DND-41 (cell line): ENCODE measurements at regions not wholly inside any gene's neighbourhood (a gene's known extent, or its start where the extent isn't known, plus 50 kb on each side); places are given as distances from the start of the nearest gene placed in this dataset.

ENCODE experiments used
- ATAC-seq: fragments of 200-7000 bp; cut with Tn5 transposase; 3 replicates; pipeline ENCODE4 v1.9.1; 2021; ENCODE audit warnings: low read depth; ENCODE audit not compliant: insufficient read depth
- DNase-seq: peaks from one replicate; pipeline ENCODE4 v3.0.0-alpha.2; 2020
- H2AFZ ChIP-seq: 2 replicates; pipeline ENCODE4 v1.6.0; 2012; ENCODE audit warnings: low read depth, low read length
- H3K27ac ChIP-seq: 2 replicates; pipeline ENCODE4 v1.5.1; 2012; ENCODE audit warnings: low read length, inconsistent platforms
- H3K27me3 ChIP-seq: fragments of 200-600 bp; sonication (generic); 2 replicates; pipeline ENCODE4 v1.6.0; 2012; ENCODE audit warnings: low read length, mild to moderate bottlenecking, inconsistent platforms; ENCODE audit not compliant: insufficient read depth, poor library complexity
- H3K36me3 ChIP-seq: 2 replicates; pipeline ENCODE4 v1.5.1; 2012; ENCODE audit warnings: low read length, inconsistent platforms; ENCODE audit not compliant: insufficient read depth
- H3K4me1 ChIP-seq: 2 replicates; pipeline ENCODE4 v1.5.1; 2012; ENCODE audit warnings: mild to moderate bottlenecking, low read length; ENCODE audit not compliant: insufficient read depth
- H3K4me2 ChIP-seq: 2 replicates; pipeline ENCODE4 v1.6.0; 2012; ENCODE audit warnings: mild to moderate bottlenecking, moderate library complexity, low read length, inconsistent platforms; ENCODE audit not compliant: insufficient read depth
- H3K4me3 ChIP-seq, 2 experiments: fragments of 200-600 bp in 1 of 2; shearing (Covaris generic) in 1 of 2; 2 replicates each; pipeline ENCODE4 v1.5.1; 2012 to 2016; ENCODE audit warnings: inconsistent platforms in 2 of 2, low read length in 2 of 2, mild to moderate bottlenecking in 2 of 2, low read depth in 1 of 2, moderate library complexity in 1 of 2
- H3K79me2 ChIP-seq: 2 replicates; pipeline ENCODE4 v1.6.0; 2012; ENCODE audit warnings: low read length, inconsistent platforms; ENCODE audit not compliant: insufficient read depth
- H3K9ac ChIP-seq: 2 replicates; pipeline ENCODE4 v1.6.0; 2012; ENCODE audit warnings: low read depth, mild to moderate bottlenecking, inconsistent platforms, low read length, moderate library complexity
- H3K9me3 ChIP-seq: 2 replicates; pipeline ENCODE4 v1.5.1; 2012; ENCODE audit warnings: low read length, moderate library complexity, mild to moderate bottlenecking, inconsistent platforms; ENCODE audit not compliant: insufficient read depth, severe bottlenecking
- H4K20me1 ChIP-seq: 2 replicates; pipeline ENCODE4 v1.6.0; 2012; ENCODE audit warnings: low read length; ENCODE audit not compliant: insufficient read depth
- CTCF ChIP-seq: IDR thresholded peaks from 2 replicates; pipeline ENCODE4 v1.5.1; 2012; ENCODE audit warnings: borderline replicate concordance, low read length, moderate library complexity, mild to moderate bottlenecking; ENCODE audit not compliant: poor library complexity, severe bottlenecking; ENCODE audit errors: extremely low read depth
- EZH2 ChIP-seq: IDR thresholded peaks from 3 replicates; pipeline ENCODE4 v1.6.1; 2012; ENCODE audit warnings: borderline replicate concordance, low read depth, mild to moderate bottlenecking, moderate library complexity, low read length, inconsistent platforms; ENCODE audit not compliant: severe bottlenecking

- Histone ChIP-seq H3K27me3 (no peaks in the 10 kb centered on the region), H3K27ac (no peak overlapping the region), H3K79me2 (no peaks in the 10 kb centered on the region), H4K20me1 (no peaks in the 10 kb centered on the region), H3K36me3 (no peaks in the 10 kb centered on the region), H3K4me3 (no peak overlapping the region), H3K4me1 (peaks cover 12% of the 10 kb centered on the region), H2AFZ (no peak overlapping the region), H3K9me3 (no peaks in the 10 kb centered on the region), H3K4me2 (peak overlapping the region; percentile 36; the same call in 1 of the 2 replicates), H3K9ac (no peak overlapping the region)
- ATAC-seq (peak; percentile 81), DNase-seq (peak; percentile 45)
- no peak for TF ChIP-seq EZH2
- TF ChIP-seq CTCF, result no peak
Measured at GRCh38 chrX:56385336-56385735, 153.2 kb downstream of the KLF8 start.

DNA sequence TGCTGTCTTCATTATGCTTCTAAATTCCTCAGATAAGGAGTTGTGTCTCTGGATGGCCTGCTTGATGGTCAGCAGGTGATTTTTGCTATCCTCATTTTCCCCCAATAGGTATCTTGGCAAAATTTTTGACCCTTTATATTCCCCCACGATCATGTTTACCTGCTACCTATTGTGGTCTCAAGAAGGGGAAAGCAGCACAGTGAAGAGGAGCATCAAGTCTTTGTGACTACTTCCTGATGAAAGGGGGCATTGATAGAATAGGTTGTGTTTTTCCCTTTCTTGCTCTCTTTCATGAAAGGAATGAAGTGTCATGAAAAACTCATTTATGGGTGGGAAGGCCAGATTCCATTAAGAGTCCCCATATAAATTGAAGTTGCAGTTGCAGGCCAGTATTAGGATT is 153.8 kb downstream of the KLF8 start:
- H3K79me2 ChIP-seq, result no peaks in the 10 kb centered on the region
- H3K4me2 ChIP-seq, result no peak overlapping the region
- no peak overlapping the region for H2AFZ ChIP-seq
- H3K36me3 ChIP-seq, result no peaks in the 10 kb centered on the region
- H3K9me3 ChIP-seq, result no peaks in the 10 kb centered on the region
- no peak overlapping the region for H3K27ac ChIP-seq
- H3K4me1 ChIP-seq, result peaks cover 12% of the 10 kb centered on the region
- H3K9ac ChIP-seq, result no peak overlapping the region
- DNase-seq (no peak), ATAC-seq (no peak)
- TF ChIP-seq CTCF (no peak), EZH2 (no peak)
- H4K20me1 ChIP-seq, result no peaks in the 10 kb centered on the region
- H3K4me3 ChIP-seq, result no peak overlapping the region
- no peaks in the 10 kb centered on the region for H3K27me3 ChIP-seq

GRCh38 chrX:56397636-56398035 is 165.5 kb downstream of the KLF8 start:
- no peaks in the 10 kb centered on the region for H3K36me3 ChIP-seq
- H3K27ac ChIP-seq, result peak overlapping the region; percentile 47
- peaks cover 12% of the 10 kb centered on the region for H3K4me1 ChIP-seq
- no peak for TF ChIP-seq EZH2
- no peak for TF ChIP-seq CTCF
- no peaks in the 10 kb centered on the region for H4K20me1 ChIP-seq
- no peak overlapping the region for H3K9ac ChIP-seq
- no peak overlapping the region for H3K4me3 ChIP-seq
- H3K79me2 ChIP-seq, result no peaks in the 10 kb centered on the region
- H2AFZ ChIP-seq, result no peak overlapping the region
- no peak overlapping the region for H3K4me2 ChIP-seq
- peak; percentile 95 for ATAC-seq
- DNase-seq, result peak; percentile 49
- H3K27me3 ChIP-seq, result no peaks in the 10 kb centered on the region
- H3K9me3 ChIP-seq, result no peaks in the 10 kb centered on the region

GRCh38 chrX:56402207-56402606 is 161.2 kb upstream of the UBQLN2 start:
- H4K20me1 ChIP-seq, result no peaks in the 10 kb centered on the region
- peaks cover 7% of the 10 kb centered on the region for H3K4me1 ChIP-seq
- H3K27ac ChIP-seq, result no peak overlapping the region
- H3K9me3 ChIP-seq, result no peaks in the 10 kb centered on the region
- H3K4me2 ChIP-seq, result no peak overlapping the region
- H3K36me3 ChIP-seq, result no peaks in the 10 kb centered on the region
- no peak overlapping the region for H3K9ac ChIP-seq
- DNase-seq (no peak), ATAC-seq (no peak)
- H3K27me3 ChIP-seq, result no peaks in the 10 kb centered on the region
- no peaks in the 10 kb centered on the region for H3K79me2 ChIP-seq
- H3K4me3 ChIP-seq, result no peak overlapping the region
- no peak overlapping the region for H2AFZ ChIP-seq
- no peak for TF ChIP-seq EZH2
- TF ChIP-seq CTCF, result no peak
